SH-SY5Y (cell line): ENCODE measurements at regions not wholly inside any gene's neighbourhood (a gene's known extent, or its start where the extent isn't known, plus 50 kb on each side); places are given as distances from the start of the nearest gene placed in this dataset.

ENCODE experiments used
- GATA2 ChIP-seq: IDR thresholded peaks from 2 replicates; pipeline ENCODE4 v1.6.1; 2011; ENCODE audit warnings: mild to moderate bottlenecking, low read depth, low read length
- GATA3 ChIP-seq: IDR thresholded peaks from 2 replicates; pipeline ENCODE4 v1.6.1; 2011; ENCODE audit warnings: low read depth, mild to moderate bottlenecking, low read length, moderate library complexity

GRCh38 chr22:42330170-42330569 is 59.7 kb upstream of the TCF20 start:
- TF ChIP-seq GATA2 (no peak), GATA3 (no peak)

GRCh38 chr22:42329504-42329903 is 59.1 kb upstream of the TCF20 start:
- no peak for TF ChIP-seq GATA2
- no peak for TF ChIP-seq GATA3

GRCh38 chr22:42328784-42329145 is 58.3 kb upstream of the TCF20 start:
- TF ChIP-seq GATA2: no peak
- TF ChIP-seq GATA3: no peak

GRCh38 chr22:42328130-42328783 is 57.8 kb upstream of the TCF20 start:
- TF ChIP-seq GATA2 (no peak), GATA3 (no peak)

- no peak for TF ChIP-seq GATA3
- no peak for TF ChIP-seq GATA2
These were observed 57.1 kb upstream of the TCF20 start for GRCh38 chr22:42327462-42328129.

- TF ChIP-seq GATA2 (no peak), GATA3 (no peak)
These were observed 56.3 kb upstream of the TCF20 start for GRCh38 chr22:42326801-42327200.

- TF ChIP-seq GATA2: no peak
These were observed 55.8 kb upstream of the TCF20 start for GRCh38 chr22:42326301-42326700.

GRCh38 chr22:42324990-42325710 is 54.7 kb upstream of the TCF20 start:
- TF ChIP-seq GATA3: no peak
- no peak for TF ChIP-seq GATA2

GRCh38 chr22:42324566-42324965 is 54.1 kb upstream of the TCF20 start:
- TF ChIP-seq GATA3 (no peak), GATA2 (peak; percentile 53; the same call in 1 of the 2 replicates)

- TF ChIP-seq GATA2 (no peak), GATA3 (no peak)
These were observed 53.5 kb upstream of the TCF20 start for GRCh38 chr22:42323971-42324370.

GRCh38 chr22:42322562-42322926 is 52.1 kb upstream of the TCF20 start:
- TF ChIP-seq GATA3 (no peak), GATA2 (no peak)

GRCh38 chr22:42321908-42322561 is 51.6 kb upstream of the TCF20 start:
- no peak for TF ChIP-seq GATA3
- TF ChIP-seq GATA2: no peak

- TF ChIP-seq GATA3 (no peak), GATA2 (no peak)
These were observed 50.3 kb upstream of the TCF20 start for GRCh38 chr22:42320443-42321416.
